Medulla oblongata (tissue), 1 donor: ENCODE measurements at regions not wholly inside any gene's neighbourhood (a gene's known extent, or its start where the extent isn't known, plus 50 kb on each side); places are given as distances from the start of the nearest gene placed in this dataset.
"Not testable (repeated sequence)": the region's sequence is repeated elsewhere in the genome, so short reads cannot be mapped to it uniquely, and the experiment has no call there.

Source experiments
- DNase-seq: peaks from one replicate; pipeline ENCODE4 v3.0.0-alpha.2; 2015; ENCODE audit errors: extremely low spot score

- DNase-seq: not testable (repeated sequence)
Measured at GRCh38 chr10:61003069-61003468, 59.1 kb upstream of the RHOBTB1 start.

GRCh38 chr10:61001731-61002122 lies 57.7 kb upstream of the RHOBTB1 start:
- no peak for DNase-seq

- no peak for DNase-seq
Measured at GRCh38 chr10:61000769-61001730, 57.1 kb upstream of the RHOBTB1 start.

- DNase-seq: no peak
Measured at GRCh38 chr10:60998932-60999331, 54.9 kb upstream of the RHOBTB1 start.

GRCh38 chr10:60994128-60994527 lies 50.1 kb upstream of the RHOBTB1 start:
- DNase-seq: no peak
